Smooth muscle cell (in vitro differentiated cells): ENCODE measurements at regions not wholly inside any gene's neighbourhood (a gene's known extent, or its start where the extent isn't known, plus 50 kb on each side); places are given as distances from the start of the nearest gene placed in this dataset.

Experiments used
- DNase-seq: peaks from one replicate; lab custom pipeline; 2025; ENCODE audit not compliant: unreplicated experiment; lab: John Stamatoyannopoulos, UW
- H2AFZ ChIP-seq: fragments of 200-600 bp; sonication (generic); 2 replicates; pipeline ENCODE4 v1.6.0; 2016; ENCODE audit warnings: antibody characterized with exemption, low read depth, mild to moderate bottlenecking
- H3F3A ChIP-seq: fragments of 200-600 bp; sonication (generic); 2 replicates; pipeline ENCODE4 v1.6.0; 2017; ENCODE audit warnings: antibody characterized with exemption, low read depth
- H3K27ac ChIP-seq: fragments of 200-600 bp; sonication (generic); 2 replicates; pipeline ENCODE4 v1.5.1; 2016; ENCODE audit warnings: low read depth, mild to moderate bottlenecking
- H3K27me3 ChIP-seq: fragments of 200-600 bp; sonication (generic); 2 replicates; pipeline ENCODE4 v1.6.1; 2016; ENCODE audit warnings: low read depth, mild to moderate bottlenecking
- H3K36me3 ChIP-seq: fragments of 200-600 bp; sonication (generic); 2 replicates; pipeline ENCODE4 v1.5.1; 2016; ENCODE audit warnings: low read depth
- H3K4me1 ChIP-seq: fragments of 200-600 bp; sonication (generic); 2 replicates; pipeline ENCODE4 v1.5.1; 2016; ENCODE audit warnings: low read depth
- H3K4me2 ChIP-seq: fragments of 200-600 bp; sonication (generic); 2 replicates; pipeline ENCODE4 v1.6.0; 2016; ENCODE audit warnings: mild to moderate bottlenecking
- H3K4me3 ChIP-seq: fragments of 200-600 bp; sonication (generic); 2 replicates; pipeline ENCODE4 v1.5.1; 2016; ENCODE audit warnings: mild to moderate bottlenecking
- H3K79me2 ChIP-seq: fragments of 200-600 bp; sonication (generic); 2 replicates; pipeline ENCODE4 v1.6.0; 2016; ENCODE audit warnings: low read depth, mild to moderate bottlenecking
- H3K9ac ChIP-seq: fragments of 200-600 bp; sonication (generic); 2 replicates; pipeline ENCODE4 v1.6.0; 2016; ENCODE audit warnings: low read depth
- H3K9me3 ChIP-seq: fragments of 200-600 bp; sonication (generic); replicated peaks from 2 replicates; pipeline ENCODE4 v1.5.1; 2016; ENCODE audit warnings: low read depth
- H4K20me1 ChIP-seq: fragments of 200-600 bp; sonication (generic); 2 replicates; pipeline ENCODE4 v1.6.0; 2016; ENCODE audit warnings: low read depth
- WGBS: methylation state at CpG from one replicate; pipeline ENCODE4 v1.1.7; 2016; ENCODE audit warnings: low lambda C conversion rate; 5-methylcytosine and 5-hydroxymethylcytosine counted together
- TF ChIP-seq, protein P1 (sequence below): fragments of 200-600 bp; sonication (generic); IDR thresholded peaks from 2 replicates; pipeline ENCODE4 v1.5.1; 2017; ENCODE audit warnings: borderline replicate concordance, mild to moderate bottlenecking, antibody characterized with exemption; ENCODE audit not compliant: insufficient read depth, poor library complexity, severe bottlenecking

DNA sequence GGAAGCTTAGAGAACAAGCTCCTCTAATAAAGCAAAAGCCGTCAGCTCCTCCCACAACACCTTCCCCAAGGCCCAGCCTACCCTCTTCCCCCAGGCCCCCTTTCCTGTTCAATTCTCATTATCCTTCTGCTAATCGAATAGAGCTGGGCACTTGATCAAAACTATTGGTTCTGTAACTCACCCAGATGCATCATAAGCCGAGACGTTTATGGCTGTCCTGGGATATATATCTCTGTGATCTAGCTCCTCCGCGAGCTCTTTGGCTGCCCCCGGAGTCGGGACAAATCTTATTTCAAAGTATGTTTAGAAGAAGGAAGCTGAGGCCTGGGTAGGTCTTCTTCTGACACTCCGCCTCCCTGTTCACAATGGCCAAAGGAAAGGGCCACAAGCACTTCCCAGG lies 88.3 kb upstream of the KLHL29 start:
- no peaks in the 10 kb centered on the region for H4K20me1 ChIP-seq
- H3K9me3 ChIP-seq: no peaks in the 10 kb centered on the region
- H3K4me2 ChIP-seq: no peak overlapping the region
- WGBS: 84% methylated on average over 9 of the region's 9 CpGs
- no peak for DNase-seq
- H3K27ac ChIP-seq: no peak overlapping the region
- TF ChIP-seq, protein P1, sequence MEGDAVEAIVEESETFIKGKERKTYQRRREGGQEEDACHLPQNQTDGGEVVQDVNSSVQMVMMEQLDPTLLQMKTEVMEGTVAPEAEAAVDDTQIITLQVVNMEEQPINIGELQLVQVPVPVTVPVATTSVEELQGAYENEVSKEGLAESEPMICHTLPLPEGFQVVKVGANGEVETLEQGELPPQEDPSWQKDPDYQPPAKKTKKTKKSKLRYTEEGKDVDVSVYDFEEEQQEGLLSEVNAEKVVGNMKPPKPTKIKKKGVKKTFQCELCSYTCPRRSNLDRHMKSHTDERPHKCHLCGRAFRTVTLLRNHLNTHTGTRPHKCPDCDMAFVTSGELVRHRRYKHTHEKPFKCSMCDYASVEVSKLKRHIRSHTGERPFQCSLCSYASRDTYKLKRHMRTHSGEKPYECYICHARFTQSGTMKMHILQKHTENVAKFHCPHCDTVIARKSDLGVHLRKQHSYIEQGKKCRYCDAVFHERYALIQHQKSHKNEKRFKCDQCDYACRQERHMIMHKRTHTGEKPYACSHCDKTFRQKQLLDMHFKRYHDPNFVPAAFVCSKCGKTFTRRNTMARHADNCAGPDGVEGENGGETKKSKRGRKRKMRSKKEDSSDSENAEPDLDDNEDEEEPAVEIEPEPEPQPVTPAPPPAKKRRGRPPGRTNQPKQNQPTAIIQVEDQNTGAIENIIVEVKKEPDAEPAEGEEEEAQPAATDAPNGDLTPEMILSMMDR: no peak
- no peaks in the 10 kb centered on the region for H3K36me3 ChIP-seq
- H3F3A ChIP-seq: no peaks in the 10 kb centered on the region
- no peak overlapping the region for H3K4me3 ChIP-seq
- no peaks in the 10 kb centered on the region for H3K27me3 ChIP-seq
- H3K9ac ChIP-seq: no peak overlapping the region
- H3K79me2 ChIP-seq: no peaks in the 10 kb centered on the region
- H2AFZ ChIP-seq: no peak overlapping the region
- H3K4me1 ChIP-seq: no peaks in the 10 kb centered on the region

DNA sequence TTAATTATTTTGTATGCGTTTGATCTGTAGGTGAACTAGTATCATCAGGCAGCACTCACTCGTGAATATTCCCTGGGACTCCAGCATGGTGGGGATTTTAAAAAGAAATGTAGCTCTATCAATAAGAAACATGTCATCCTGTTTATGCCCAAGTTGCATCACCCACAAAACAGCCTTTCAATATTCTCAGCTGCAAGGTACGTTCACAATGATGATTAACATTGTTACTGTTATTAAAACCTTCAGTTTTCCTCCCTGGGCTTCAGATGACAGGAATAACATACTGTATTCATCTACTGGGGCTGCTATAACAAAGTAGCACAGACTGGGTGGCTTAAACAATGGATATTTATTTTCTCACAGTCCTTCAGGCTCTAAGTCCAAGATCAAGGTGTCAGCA lies 87.9 kb upstream of the KLHL29 start:
- no peak overlapping the region for H2AFZ ChIP-seq
- H3K27ac ChIP-seq: no peak overlapping the region
- no peaks in the 10 kb centered on the region for H3K36me3 ChIP-seq
- H3K4me1 ChIP-seq: no peaks in the 10 kb centered on the region
- no peaks in the 10 kb centered on the region for H3F3A ChIP-seq
- no peaks in the 10 kb centered on the region for H3K79me2 ChIP-seq
- H3K4me2 ChIP-seq: no peak overlapping the region
- no peak overlapping the region for H3K4me3 ChIP-seq
- no peak overlapping the region for H3K9ac ChIP-seq
- TF ChIP-seq, protein P1: no peak
- DNase-seq: no peak
- 94% methylated on average over 3 of the region's 3 CpGs for WGBS
- H3K27me3 ChIP-seq: no peaks in the 10 kb centered on the region
- no peaks in the 10 kb centered on the region for H3K9me3 ChIP-seq
- no peaks in the 10 kb centered on the region for H4K20me1 ChIP-seq

DNA sequence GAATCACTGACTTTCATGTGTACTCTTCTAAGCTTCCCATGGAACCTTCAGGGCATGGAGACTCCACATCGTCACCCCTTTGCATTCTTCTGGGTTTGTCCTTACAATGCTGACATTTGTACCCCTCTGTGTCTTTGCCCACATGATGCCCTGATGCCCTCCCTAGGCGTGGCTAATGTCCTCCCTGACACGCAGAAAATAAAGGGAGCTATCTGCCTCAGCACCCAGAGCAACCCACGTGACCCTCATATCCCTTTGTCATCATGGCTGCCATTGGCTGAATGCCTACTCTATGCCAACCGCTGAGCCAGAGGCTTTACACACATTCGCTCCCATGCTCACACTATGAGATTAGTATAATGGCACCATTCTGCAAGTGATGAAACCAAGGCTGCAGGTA lies 86.4 kb upstream of the KLHL29 start:
- Histone ChIP-seq H3K36me3 (no peaks in the 10 kb centered on the region), H4K20me1 (no peaks in the 10 kb centered on the region), H3K27ac (no peak overlapping the region), H3K9me3 (no peaks in the 10 kb centered on the region), H2AFZ (no peak overlapping the region), H3K9ac (no peak overlapping the region), H3K4me2 (no peak overlapping the region), H3K27me3 (no peaks in the 10 kb centered on the region), H3K4me1 (no peaks in the 10 kb centered on the region), H3K79me2 (no peaks in the 10 kb centered on the region), H3K4me3 (no peak overlapping the region), H3F3A (no peaks in the 10 kb centered on the region)
- no peak for DNase-seq
- WGBS: 94% methylated on average over 6 of the region's 6 CpGs
- TF ChIP-seq, protein P1: no peak

DNA sequence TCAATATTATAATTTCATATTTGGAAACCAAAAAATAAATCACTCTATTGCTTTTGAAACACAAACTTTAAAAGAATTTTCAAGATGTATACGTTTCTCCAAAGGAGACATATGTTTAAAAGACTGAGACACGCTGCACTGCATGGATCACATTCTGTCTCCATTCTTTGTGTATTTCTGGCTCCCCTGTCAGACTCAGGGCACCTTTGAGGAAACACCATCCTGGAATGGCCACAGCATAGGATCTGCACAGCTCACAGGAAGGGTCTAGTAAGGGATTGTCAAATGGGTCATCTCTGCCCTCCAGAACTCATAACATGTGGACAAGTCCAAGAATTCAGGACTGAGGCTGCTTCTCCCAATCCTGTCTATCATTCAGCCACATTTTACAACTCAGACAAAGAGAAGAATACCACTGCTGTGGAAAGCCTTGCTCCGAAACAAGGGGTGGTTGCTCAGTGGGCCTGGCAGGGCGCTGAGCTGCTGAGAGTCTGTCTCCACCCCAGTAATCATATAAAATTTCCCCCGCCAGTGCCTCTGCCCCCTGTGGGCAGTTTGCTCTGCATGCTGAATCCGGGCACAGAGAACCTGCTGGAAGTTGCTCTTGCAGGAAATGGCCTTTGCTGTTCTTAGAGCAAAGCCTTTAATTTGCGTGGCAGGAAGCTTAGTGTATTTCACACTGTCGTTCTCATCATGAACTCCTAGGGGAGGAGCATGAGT lies 85.3 kb upstream of the KLHL29 start:
- WGBS: 83% methylated on average over 8 of the region's 8 CpGs
- no peaks in the 10 kb centered on the region for H3K4me1 ChIP-seq
- TF ChIP-seq, protein P1: no peak
- H3K9me3 ChIP-seq: no peaks in the 10 kb centered on the region
- H3K79me2 ChIP-seq: no peaks in the 10 kb centered on the region
- H3K36me3 ChIP-seq: no peaks in the 10 kb centered on the region
- H3K9ac ChIP-seq: no peak overlapping the region
- DNase-seq: no peak
- H2AFZ ChIP-seq: no peak overlapping the region
- no peak overlapping the region for H3K4me3 ChIP-seq
- no peak overlapping the region for H3K27ac ChIP-seq
- no peaks in the 10 kb centered on the region for H3F3A ChIP-seq
- H3K4me2 ChIP-seq: no peak overlapping the region
- no peaks in the 10 kb centered on the region for H4K20me1 ChIP-seq
- H3K27me3 ChIP-seq: peaks cover 3% of the 10 kb centered on the region
